GM21526 (cell line): ENCODE measurements at regions not wholly inside any gene's neighbourhood (a gene's known extent, or its start where the extent isn't known, plus 50 kb on each side); places are given as distances from the start of the nearest gene placed in this dataset.
A peak's percentile ranks its signal among the peaks of the same experiment; 100 is the strongest.

ENCODE experiments used
- ATAC-seq: cut with Tn5 transposase; IDR thresholded peaks from one replicate; pipeline ENCODE4 v1.9.1; 2021; ENCODE audit warnings: moderate library complexity; ENCODE audit not compliant: unreplicated experiment, low FRiP score

DNA sequence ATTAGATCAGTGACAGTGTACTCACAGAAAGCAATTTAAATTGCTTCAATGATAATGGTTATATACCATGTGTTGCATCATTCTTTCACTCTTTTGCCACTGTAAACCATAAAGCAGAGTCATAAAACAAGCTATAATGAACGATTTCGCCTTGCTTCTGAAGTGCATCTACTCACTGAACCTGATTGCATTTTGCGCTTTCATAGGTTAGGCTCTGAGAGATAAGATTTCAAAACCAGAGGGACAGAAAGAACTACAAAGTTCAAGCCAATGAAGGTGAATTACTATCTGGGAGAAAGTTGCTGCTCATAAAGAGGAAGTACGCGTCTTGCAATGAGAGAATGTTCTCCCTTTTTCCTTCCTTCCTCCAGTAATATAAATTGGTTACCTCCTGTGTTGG, 412.7 kb downstream of the CETN3 start:
- no peak for ATAC-seq

DNA sequence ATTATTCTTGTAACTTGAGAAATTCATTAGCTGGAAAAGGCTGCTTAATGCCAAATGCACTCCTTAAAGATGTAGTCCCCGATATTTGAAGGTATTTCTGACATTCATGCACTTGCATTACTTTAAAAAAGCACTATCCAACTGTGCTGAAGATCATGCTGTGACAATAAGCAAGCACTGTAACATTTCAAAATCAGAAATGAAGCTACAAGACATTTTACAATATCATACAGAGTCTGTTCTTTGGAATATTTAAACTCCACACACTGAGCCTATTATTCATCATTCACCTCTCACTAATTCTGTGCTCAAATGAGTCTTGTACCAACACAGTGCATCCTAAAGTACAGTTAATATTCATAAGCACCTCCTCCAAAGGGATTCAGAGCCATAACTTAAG, 413.2 kb downstream of the CETN3 start:
- no peak for ATAC-seq

GRCh38 chr5:89994266-89994665, 415.3 kb downstream of the CETN3 start:
- ATAC-seq: no peak

GRCh38 chr5:89992201-89992600, 417.4 kb downstream of the CETN3 start:
- ATAC-seq: no peak

DNA sequence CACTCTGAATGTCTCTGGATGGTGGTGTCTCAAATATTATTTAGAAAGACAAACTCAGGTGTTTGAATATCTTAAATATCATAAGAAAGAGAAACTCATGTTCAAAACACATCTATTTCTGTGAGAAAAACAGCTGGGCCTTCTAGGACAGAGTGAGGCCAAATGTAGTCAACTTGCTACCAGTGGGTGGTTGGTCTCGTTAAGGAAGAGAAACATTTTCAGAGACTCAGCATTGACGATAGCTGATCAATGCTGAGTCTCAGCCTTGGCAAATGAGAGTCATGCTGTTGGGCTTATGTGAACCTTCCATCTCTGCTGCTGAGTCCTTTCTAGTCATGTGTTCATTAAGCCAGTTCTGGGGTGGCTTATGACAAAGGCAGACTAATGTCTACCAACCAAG, 418.0 kb downstream of the CETN3 start:
- no peak for ATAC-seq

DNA sequence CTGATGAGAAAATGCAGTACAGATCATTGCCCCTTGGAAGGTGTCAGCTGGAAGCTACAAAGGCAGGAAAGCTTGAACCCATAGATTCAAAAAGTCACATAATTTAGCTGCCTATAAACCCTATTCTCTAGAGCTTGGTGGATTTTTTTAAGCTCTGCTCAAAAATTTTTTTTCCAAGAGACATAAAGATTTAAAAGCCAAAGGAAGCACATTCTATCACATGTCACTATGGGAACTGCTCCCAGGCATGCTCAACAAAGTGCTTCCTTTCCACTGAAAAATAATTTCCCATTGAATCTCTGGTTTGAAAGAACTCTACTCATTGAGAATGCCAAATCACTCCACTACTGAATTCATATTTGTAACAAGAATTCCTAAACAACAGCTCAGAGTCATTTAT, 419.8 kb downstream of the CETN3 start:
- no peak for ATAC-seq

GRCh38 chr5:89988998-89989655, 420.4 kb downstream of the CETN3 start:
- no peak for ATAC-seq

DNA sequence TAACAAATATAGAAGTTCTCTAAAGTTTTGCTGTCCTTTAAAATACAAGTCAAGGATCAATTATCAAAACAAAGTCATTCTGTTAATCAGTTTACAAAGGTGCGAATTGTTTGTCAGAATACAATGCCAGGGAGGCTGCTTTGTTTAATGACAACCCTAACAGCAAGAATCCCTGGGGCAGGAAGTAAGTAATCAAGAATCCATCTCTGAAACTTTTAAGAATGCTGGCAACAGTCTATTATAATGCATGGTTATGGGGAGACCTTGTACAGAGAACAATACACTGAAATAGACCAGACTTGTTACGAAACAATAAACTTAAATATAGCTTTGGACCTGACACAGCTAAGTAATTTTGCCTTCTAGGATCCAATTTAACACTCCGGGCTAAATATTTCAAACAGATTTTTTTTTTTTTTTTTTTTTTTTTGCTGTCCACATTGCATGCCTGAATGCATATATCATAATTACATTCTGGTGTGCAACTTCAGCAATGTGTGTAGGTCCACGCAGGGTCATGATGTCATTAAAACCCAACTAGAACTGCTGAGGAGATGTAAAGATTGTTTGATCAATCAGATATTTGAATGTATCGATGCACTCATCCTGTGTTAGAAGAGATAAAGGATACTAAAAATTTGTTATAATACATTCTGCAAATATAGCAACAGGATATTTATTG, 421.3 kb downstream of the CETN3 start:
- ATAC-seq: no peak

DNA sequence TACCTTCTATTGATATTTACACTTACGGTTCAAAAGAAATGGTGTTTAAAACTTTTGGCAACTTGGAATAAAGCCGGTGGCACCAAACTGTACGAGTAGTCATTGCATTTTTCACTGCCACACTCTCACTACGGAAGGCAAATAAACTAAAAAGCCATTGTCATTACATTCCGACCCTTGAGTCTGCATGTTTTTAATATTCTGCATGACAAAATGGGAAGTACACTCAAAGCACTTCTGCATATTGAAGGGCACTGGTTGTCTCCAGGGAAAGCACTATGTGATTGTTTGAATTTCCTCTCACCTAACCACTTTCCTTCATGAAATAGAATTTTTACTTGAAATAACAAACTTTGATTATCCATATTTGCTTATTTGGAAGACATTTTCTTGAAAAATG, 426.3 kb downstream of the CETN3 start:
- no peak for ATAC-seq

- ATAC-seq: no peak
These were observed 427.4 kb downstream of the CETN3 start for GRCh38 chr5:89981878-89982773.

DNA sequence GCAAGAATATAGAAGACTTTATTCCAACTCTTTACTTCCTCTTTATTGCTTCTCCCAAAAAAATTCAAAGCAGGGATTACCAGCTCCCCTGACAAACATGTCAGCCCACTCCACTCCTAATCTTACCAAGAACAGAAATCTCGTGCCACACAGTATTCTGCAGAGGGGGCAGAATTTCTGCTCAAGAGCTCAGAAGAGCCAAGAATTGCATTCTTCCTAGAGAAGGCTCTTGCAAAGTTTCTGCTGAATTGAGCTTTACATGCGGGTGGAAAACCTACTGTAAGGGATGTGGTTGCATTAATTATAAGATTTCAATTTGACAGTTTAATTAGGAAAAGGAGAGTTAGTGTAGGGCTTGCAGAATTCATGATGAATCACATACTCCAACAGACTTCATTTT, 428.5 kb downstream of the CETN3 start:
- no peak for ATAC-seq

GRCh38 chr5:89973516-89973915, 436.0 kb downstream of the CETN3 start:
- no peak for ATAC-seq

- no peak for ATAC-seq
These were observed 436.7 kb downstream of the CETN3 start for GRCh38 chr5:89972901-89973300.

DNA sequence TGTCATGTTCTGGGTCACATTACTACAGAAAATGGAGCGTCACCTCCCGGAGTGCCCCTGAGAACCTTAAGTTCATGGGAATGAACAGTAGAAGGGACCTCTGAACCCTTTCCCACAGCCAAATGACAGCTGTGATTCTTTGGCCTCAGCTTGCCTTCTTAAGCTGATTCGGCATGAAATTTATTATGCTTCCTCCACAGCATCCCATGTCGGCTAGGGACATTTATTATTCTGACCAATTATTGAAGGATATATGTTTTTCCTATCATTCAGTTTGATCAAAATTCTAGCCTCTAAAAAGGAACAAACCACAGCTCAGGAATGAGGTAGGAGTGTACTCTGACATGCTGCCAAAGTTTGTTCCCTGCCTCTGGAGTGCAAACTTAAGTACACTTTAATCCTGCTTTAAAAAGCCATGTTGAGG, 440.6 kb downstream of the CETN3 start:
- ATAC-seq: no peak

DNA sequence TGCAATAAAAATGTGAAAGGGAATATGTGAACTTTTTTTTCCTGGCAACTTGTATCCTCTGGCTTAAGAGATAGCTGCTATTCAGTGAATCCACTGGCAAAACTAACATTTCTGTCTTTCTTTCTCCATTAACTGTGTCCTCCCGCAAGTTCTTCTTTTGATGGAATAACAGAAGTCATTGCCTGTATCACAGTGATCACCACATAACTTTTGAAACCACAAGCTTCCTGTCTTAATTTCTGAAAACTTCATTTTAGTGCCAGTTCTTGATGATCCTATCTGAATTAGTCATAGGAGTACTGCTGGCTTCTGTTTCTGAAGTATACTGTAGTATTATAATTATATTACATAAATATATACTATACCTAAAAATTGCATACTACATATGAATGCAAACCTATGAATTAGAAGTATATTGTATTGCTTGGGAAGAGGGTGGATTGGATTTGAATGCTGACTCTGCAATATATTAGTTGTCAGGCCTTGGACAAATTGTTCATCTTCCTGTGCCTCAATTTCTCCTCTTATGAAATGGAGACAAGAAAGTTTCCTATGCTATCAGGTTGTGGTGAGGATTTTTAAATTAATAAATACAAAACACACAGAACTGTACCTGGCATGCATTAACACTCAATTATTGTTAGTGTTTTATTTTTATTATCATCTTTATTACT, 441.6 kb downstream of the CETN3 start:
- no peak for ATAC-seq

GRCh38 chr5:89956838-89957237, 452.7 kb downstream of the CETN3 start:
- ATAC-seq: no peak

DNA sequence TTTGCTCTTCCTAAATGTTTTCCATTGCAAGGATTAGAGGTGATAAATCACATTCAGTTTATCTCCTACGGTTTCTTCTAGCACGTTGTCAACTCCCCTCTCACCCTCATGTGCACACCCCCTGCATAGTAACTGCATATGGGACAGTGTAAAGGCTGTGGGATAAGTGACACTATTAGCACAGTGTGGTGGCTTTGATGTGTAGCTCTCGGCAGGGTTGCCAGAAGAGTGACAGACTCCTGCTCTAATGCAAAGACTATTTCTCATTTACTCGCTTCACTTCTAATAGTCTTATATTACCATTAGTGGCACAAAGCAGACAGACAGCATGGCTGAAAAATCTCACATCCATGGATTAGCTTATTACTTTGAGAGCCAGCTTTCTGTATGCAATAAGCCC, 454.6 kb downstream of the CETN3 start:
- ATAC-seq: no peak

DNA sequence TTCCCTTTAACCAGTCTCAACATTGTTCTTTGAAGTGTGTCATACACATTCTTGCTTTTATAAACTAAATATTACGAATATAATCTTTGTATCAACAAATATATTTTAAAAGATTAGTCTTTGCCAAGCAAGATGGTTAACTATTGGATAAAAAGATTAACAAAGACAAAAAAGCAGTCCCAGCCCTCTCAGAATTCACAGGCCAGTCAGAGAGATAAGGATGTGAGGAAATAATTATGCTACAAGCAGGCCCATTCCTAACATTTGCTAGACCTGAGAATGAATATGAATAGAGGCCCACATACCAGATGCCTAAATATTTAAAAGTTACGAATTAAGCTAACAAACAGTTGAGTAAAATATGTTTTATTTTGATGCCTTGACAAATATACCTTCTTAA, 457.7 kb downstream of the CETN3 start:
- ATAC-seq: no peak

DNA sequence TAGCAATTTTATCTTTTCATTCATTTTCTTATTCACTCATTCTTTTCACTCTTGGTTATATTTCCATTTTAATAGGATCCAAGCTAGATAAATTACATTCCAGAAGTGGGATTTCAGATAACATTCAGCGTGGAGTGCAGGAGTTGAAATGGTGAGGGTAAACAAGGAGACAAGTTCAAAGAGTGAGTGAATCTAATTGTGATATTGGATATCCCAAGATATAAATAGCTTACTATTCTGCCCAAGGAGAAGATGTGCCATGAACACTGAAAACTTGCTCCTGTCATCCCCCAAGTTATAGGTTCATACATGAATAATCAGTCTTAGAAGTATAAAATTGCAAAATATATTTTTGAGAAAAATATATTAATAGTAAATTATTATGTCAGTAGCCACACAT, 459.3 kb downstream of the CETN3 start:
- no peak for ATAC-seq

DNA sequence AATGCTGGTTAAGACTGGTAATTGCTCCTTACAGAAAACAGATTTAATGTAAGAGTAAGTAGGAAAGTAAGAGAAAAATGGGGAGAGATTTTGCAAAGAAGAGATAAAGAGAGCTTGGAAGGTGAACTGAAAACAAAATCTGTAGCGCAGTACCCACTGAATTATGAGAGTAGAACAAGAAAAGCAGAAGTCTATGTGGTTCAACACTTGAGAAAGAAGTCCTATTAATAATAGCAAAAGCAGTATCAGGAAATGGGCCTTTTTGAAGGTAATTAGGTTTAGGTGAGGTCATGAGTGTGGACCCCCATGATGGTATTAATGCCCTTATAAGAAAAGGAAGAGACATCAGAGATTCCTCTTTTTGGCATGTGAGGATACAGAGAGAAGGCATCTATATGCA, 460.6 kb downstream of the CETN3 start:
- peak; percentile 58 for ATAC-seq

GRCh38 chr5:89946916-89947315, 462.6 kb downstream of the CETN3 start:
- no peak for ATAC-seq
